Smooth muscle cell (in vitro differentiated cells): ENCODE measurements at regions not wholly inside any gene's neighbourhood (a gene's known extent, or its start where the extent isn't known, plus 50 kb on each side); places are given as distances from the start of the nearest gene placed in this dataset.

ENCODE experiments used
- DNase-seq: peaks from one replicate; lab custom pipeline; 2025; ENCODE audit not compliant: unreplicated experiment; lab: John Stamatoyannopoulos, UW
- H2AFZ ChIP-seq: fragments of 200-600 bp; sonication (generic); 2 replicates; pipeline ENCODE4 v1.6.0; 2016; ENCODE audit warnings: antibody characterized with exemption, low read depth, mild to moderate bottlenecking
- H3F3A ChIP-seq: fragments of 200-600 bp; sonication (generic); 2 replicates; pipeline ENCODE4 v1.6.0; 2017; ENCODE audit warnings: antibody characterized with exemption, low read depth
- H3K27ac ChIP-seq: fragments of 200-600 bp; sonication (generic); 2 replicates; pipeline ENCODE4 v1.5.1; 2016; ENCODE audit warnings: low read depth, mild to moderate bottlenecking
- H3K27me3 ChIP-seq: fragments of 200-600 bp; sonication (generic); 2 replicates; pipeline ENCODE4 v1.6.1; 2016; ENCODE audit warnings: low read depth, mild to moderate bottlenecking
- H3K36me3 ChIP-seq: fragments of 200-600 bp; sonication (generic); 2 replicates; pipeline ENCODE4 v1.5.1; 2016; ENCODE audit warnings: low read depth
- H3K4me1 ChIP-seq: fragments of 200-600 bp; sonication (generic); 2 replicates; pipeline ENCODE4 v1.5.1; 2016; ENCODE audit warnings: low read depth
- H3K4me2 ChIP-seq: fragments of 200-600 bp; sonication (generic); 2 replicates; pipeline ENCODE4 v1.6.0; 2016; ENCODE audit warnings: mild to moderate bottlenecking
- H3K4me3 ChIP-seq: fragments of 200-600 bp; sonication (generic); 2 replicates; pipeline ENCODE4 v1.5.1; 2016; ENCODE audit warnings: mild to moderate bottlenecking
- H3K79me2 ChIP-seq: fragments of 200-600 bp; sonication (generic); 2 replicates; pipeline ENCODE4 v1.6.0; 2016; ENCODE audit warnings: low read depth, mild to moderate bottlenecking
- H3K9ac ChIP-seq: fragments of 200-600 bp; sonication (generic); 2 replicates; pipeline ENCODE4 v1.6.0; 2016; ENCODE audit warnings: low read depth
- H3K9me3 ChIP-seq: fragments of 200-600 bp; sonication (generic); replicated peaks from 2 replicates; pipeline ENCODE4 v1.5.1; 2016; ENCODE audit warnings: low read depth
- H4K20me1 ChIP-seq: fragments of 200-600 bp; sonication (generic); 2 replicates; pipeline ENCODE4 v1.6.0; 2016; ENCODE audit warnings: low read depth
- CTCF ChIP-seq: fragments of 200-600 bp; sonication (generic); IDR thresholded peaks from 2 replicates; pipeline ENCODE4 v1.5.1; 2017; ENCODE audit warnings: borderline replicate concordance, mild to moderate bottlenecking, antibody characterized with exemption; ENCODE audit not compliant: insufficient read depth, poor library complexity, severe bottlenecking
- WGBS: methylation state at CpG from one replicate; pipeline ENCODE4 v1.1.7; 2016; ENCODE audit warnings: low lambda C conversion rate; 5-methylcytosine and 5-hydroxymethylcytosine counted together

- no peak for TF ChIP-seq CTCF
- DNase-seq, result no peak
- Histone ChIP-seq H3K4me2 (no peak overlapping the region), H3F3A (no peaks in the 10 kb centered on the region), H3K27me3 (no peaks in the 10 kb centered on the region), H3K36me3 (no peaks in the 10 kb centered on the region), H3K4me1 (no peaks in the 10 kb centered on the region), H3K4me3 (no peak overlapping the region), H3K9me3 (no peaks in the 10 kb centered on the region), H3K9ac (no peak overlapping the region), H4K20me1 (no peaks in the 10 kb centered on the region), H3K79me2 (no peaks in the 10 kb centered on the region), H2AFZ (no peak overlapping the region), H3K27ac (no peak overlapping the region)
- WGBS, result 32% methylated on average over 2 of the region's 2 CpGs
Measured at GRCh38 chr19:28582796-28583195, 630.2 kb downstream of the UQCRFS1 start.

GRCh38 chr19:28582344-28582743 is 630.6 kb downstream of the UQCRFS1 start:
- H3K4me3 ChIP-seq, result no peak overlapping the region
- no peaks in the 10 kb centered on the region for H3K27me3 ChIP-seq
- DNase-seq, result no peak
- H3K36me3 ChIP-seq, result no peaks in the 10 kb centered on the region
- no peaks in the 10 kb centered on the region for H4K20me1 ChIP-seq
- no peak overlapping the region for H3K27ac ChIP-seq
- WGBS, result 89% methylated on average over 6 of the region's 6 CpGs
- no peaks in the 10 kb centered on the region for H3K4me1 ChIP-seq
- H3K79me2 ChIP-seq, result no peaks in the 10 kb centered on the region
- H3K9me3 ChIP-seq, result no peaks in the 10 kb centered on the region
- H3K4me2 ChIP-seq, result no peak overlapping the region
- no peaks in the 10 kb centered on the region for H3F3A ChIP-seq
- no peak overlapping the region for H2AFZ ChIP-seq
- H3K9ac ChIP-seq, result no peak overlapping the region
- TF ChIP-seq CTCF, result no peak

DNA sequence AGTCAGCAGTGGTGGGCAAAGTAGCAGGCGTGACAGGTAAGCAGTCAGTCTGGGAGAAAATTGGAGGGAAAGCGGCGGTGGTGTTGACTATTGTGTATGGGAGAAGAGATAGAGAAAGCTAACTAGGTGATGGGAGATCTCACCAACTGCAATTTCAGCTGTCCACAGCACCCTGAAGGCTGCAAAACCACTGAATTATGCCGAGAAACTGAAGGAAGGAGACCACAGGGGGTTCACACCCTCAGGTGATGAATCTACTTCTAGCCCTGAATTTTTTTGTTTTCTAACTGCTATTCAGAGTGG is 631.5 kb downstream of the UQCRFS1 start:
- no peak for DNase-seq
- H3F3A ChIP-seq, result no peaks in the 10 kb centered on the region
- H2AFZ ChIP-seq, result no peak overlapping the region
- WGBS, result 35% methylated on average over 4 of the region's 4 CpGs
- no peaks in the 10 kb centered on the region for H4K20me1 ChIP-seq
- no peaks in the 10 kb centered on the region for H3K9me3 ChIP-seq
- H3K4me3 ChIP-seq, result no peak overlapping the region
- no peak for TF ChIP-seq CTCF
- H3K4me1 ChIP-seq, result no peaks in the 10 kb centered on the region
- H3K36me3 ChIP-seq, result no peaks in the 10 kb centered on the region
- H3K4me2 ChIP-seq, result no peak overlapping the region
- no peak overlapping the region for H3K9ac ChIP-seq
- no peaks in the 10 kb centered on the region for H3K27me3 ChIP-seq
- H3K79me2 ChIP-seq, result no peaks in the 10 kb centered on the region
- no peak overlapping the region for H3K27ac ChIP-seq

DNA sequence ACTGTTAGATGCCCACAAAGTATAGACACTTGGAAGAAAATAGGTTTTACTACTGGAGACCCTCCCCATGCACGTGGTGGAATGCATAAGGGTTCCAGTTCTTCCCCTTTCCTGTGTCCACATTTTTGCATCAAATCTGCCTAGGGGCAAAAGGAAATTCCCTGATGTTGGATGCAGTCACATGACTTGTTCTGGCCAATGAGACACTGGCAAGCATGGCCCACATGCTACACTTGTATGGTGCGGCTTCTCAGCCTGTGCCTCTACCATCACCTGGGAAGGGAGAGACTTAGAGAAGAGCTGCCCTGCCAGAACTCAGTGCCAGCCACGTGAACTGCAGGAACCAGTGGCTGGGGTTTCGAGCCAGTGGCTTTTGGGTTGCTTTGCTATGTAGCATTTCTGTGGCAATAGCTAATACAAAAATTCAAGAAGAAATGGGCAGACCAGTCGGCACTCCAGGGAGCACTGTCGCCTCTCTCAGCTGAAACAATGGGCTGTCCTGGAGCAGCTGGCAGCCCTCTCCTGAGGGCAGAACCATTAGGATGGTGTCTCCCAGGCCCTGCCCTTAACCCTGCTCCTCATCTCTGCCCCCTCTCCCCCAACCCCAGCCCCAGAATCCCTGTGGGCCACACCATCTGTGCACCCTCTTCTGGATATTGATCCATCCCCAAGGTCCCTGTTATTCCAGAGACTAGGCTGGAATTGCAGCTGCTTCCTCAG is 634.0 kb downstream of the UQCRFS1 start:
- Histone ChIP-seq H3K79me2 (no peaks in the 10 kb centered on the region), H3K27me3 (no peaks in the 10 kb centered on the region), H3K4me1 (no peaks in the 10 kb centered on the region), H3K36me3 (no peaks in the 10 kb centered on the region), H3K4me3 (no peak overlapping the region), H4K20me1 (no peaks in the 10 kb centered on the region), H3F3A (no peaks in the 10 kb centered on the region), H3K9me3 (no peaks in the 10 kb centered on the region), H3K27ac (no peak overlapping the region), H2AFZ (no peak overlapping the region), H3K9ac (no peak overlapping the region), H3K4me2 (no peak overlapping the region)
- DNase-seq, result no peak
- WGBS, result 85% methylated on average over 4 of the region's 6 CpGs
- TF ChIP-seq CTCF, result no peak
